ENCODE measurements at regions not wholly inside any gene's neighbourhood (a gene's known extent, or its start where the extent isn't known, plus 50 kb on each side); places are given as distances from the start of the nearest gene placed in this dataset.

DNA sequence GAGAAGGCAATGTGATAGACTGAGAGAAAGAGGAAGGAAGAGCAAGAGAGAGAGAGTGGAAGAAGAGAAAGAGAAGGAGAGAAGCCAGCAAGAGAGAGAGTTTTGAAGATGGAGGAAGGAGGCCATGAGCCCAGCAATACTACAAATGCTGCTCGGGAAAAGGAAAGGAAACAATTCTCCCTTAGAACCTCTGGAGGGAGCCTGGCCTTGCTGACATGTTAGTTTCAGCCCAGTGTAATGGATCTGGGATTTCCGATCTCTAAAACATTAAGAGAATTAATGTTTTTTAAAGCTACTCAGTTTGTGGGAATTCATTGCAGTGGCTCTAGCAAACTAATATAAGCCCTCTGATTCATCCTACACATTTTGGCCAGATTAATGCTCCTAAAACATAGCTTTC is 206.8 kb upstream of the MTPN start:
- TF ChIP-seq POLR2AphosphoS5 (IDR thresholded peaks at IDR 0.05) (no peak), POLR2A (IDR thresholded peaks at IDR 0.05) (no peak)
- TF ChIP-seq, protein P1, sequence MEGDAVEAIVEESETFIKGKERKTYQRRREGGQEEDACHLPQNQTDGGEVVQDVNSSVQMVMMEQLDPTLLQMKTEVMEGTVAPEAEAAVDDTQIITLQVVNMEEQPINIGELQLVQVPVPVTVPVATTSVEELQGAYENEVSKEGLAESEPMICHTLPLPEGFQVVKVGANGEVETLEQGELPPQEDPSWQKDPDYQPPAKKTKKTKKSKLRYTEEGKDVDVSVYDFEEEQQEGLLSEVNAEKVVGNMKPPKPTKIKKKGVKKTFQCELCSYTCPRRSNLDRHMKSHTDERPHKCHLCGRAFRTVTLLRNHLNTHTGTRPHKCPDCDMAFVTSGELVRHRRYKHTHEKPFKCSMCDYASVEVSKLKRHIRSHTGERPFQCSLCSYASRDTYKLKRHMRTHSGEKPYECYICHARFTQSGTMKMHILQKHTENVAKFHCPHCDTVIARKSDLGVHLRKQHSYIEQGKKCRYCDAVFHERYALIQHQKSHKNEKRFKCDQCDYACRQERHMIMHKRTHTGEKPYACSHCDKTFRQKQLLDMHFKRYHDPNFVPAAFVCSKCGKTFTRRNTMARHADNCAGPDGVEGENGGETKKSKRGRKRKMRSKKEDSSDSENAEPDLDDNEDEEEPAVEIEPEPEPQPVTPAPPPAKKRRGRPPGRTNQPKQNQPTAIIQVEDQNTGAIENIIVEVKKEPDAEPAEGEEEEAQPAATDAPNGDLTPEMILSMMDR (IDR thresholded peaks at IDR 0.05 in 8 of 11, conservative IDR thresholded peaks at IDR 0.05 in 3 of 11), result no peak
- WGBS, 5 donors, result 63 to 71% (median 65%) methylated on average over 2 of the region's 2 CpGs
- intact Hi-C loops (cut with DNase I; ENCODE audit: low total_unique reads), result no loop called here
- no peak overlapping the region for H3K4me3 ChIP-seq
- no peak for DNase-seq
- no peaks in the 10 kb centered on the region for H3K27me3 ChIP-seq (replicated peaks in 1 of 7)
- no peaks in the 10 kb centered on the region for H3K36me3 ChIP-seq
- H3K4me1 ChIP-seq, result no peaks in the 10 kb centered on the region
- H3K9me3 ChIP-seq, result no peaks in the 10 kb centered on the region
- H3K27ac ChIP-seq, result no peak overlapping the region

DNA sequence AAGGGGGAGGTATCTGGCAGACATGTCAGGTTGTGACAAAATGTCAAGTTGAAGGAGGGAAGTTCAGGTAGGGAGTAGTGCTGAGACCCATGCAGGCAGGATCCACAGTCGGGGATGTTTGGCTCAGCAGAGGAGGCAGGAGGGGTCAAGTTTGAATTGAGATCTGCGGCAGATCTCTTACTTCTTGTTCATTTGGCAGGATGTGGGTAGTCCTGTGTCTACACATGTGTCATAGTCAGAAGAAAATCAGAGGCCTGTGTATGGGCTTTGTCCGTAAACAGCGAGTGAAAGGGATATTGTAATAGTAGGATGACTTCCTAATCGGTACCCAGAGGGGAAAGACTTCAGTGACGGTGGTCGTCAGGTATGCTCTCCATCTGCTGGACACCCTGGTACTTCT is 203.8 kb upstream of the MTPN start:
- no peak for DNase-seq
- Histone ChIP-seq H3K4me1 (no peaks in the 10 kb centered on the region), H3K27me3 (replicated peaks in 1 of 7) (no peaks in the 10 kb centered on the region), H3K36me3 (no peaks in the 10 kb centered on the region), H3K9me3 (no peaks in the 10 kb centered on the region), H3K27ac (no peak overlapping the region), H3K4me3 (no peak overlapping the region)
- intact Hi-C loops (cut with DNase I; ENCODE audit: low total_unique reads), result no loop called here
- TF ChIP-seq POLR2A (IDR thresholded peaks at IDR 0.05) (no peak), POLR2AphosphoS5 (IDR thresholded peaks at IDR 0.05) (no peak)
- TF ChIP-seq, protein P1 (IDR thresholded peaks at IDR 0.05 in 8 of 11, conservative IDR thresholded peaks at IDR 0.05 in 3 of 11), result no peak
- WGBS, 5 donors, result 68 to 80% (median 73%) methylated on average over 7 of the region's 7 CpGs

DNA sequence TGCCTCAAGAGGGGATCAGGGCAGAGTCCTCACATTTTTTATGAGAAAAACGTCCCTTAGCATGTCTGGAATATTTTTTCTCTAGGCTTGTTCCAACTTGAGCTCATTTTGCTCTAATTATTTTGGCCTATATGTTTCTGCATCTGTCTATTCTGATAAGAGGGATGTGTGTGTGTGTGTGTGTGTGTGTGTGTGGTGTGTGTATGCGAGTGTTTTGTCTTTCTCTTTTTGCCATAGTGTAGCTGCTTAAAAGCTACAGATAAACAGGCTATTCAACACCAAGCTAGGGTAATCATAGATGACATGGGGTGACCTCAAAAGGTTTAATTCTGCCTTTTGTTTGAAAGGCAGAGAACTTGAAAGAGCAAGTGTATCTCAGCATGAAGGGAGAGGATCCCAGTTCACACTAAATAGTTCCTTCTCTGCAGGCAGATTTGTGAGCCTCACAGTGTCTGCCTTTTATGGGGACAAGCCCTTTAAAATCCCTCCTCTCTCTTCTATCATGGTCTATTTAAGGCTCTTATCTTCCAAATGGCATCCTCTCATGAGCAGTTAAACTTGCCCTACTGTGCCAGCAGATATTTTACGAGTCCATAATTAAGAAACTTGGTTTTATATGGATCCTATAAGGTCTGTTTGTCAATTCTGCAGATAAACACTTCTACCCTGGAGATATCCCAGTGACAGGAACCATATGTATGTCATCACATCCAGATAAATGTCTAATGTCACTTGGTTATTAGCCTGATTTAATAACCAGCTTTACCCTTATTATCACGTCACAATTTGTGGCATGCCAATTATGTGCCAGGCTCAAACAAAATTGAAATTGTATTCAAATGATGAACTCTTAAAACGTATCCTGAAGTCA is 202.9 kb upstream of the MTPN start:
- DNase-seq, result no peak
- Histone ChIP-seq H3K4me1 (no peaks in the 10 kb centered on the region), H3K27me3 (replicated peaks in 1 of 7) (no peaks in the 10 kb centered on the region), H3K36me3 (no peaks in the 10 kb centered on the region), H3K27ac (no peak overlapping the region), H3K9me3 (no peaks in the 10 kb centered on the region), H3K4me3 (no peak overlapping the region)
- TF ChIP-seq, protein P1 (IDR thresholded peaks at IDR 0.05 in 8 of 11, conservative IDR thresholded peaks at IDR 0.05 in 3 of 11), result no peak
- TF ChIP-seq POLR2AphosphoS5 (IDR thresholded peaks at IDR 0.05) (no peak), POLR2A (IDR thresholded peaks at IDR 0.05) (no peak)
- WGBS, 5 donors, result 53 to 67% (median 57%) methylated on average over 5 of the region's 5 CpGs
- intact Hi-C loops (cut with DNase I; ENCODE audit: low total_unique reads), result no loop called here

DNA sequence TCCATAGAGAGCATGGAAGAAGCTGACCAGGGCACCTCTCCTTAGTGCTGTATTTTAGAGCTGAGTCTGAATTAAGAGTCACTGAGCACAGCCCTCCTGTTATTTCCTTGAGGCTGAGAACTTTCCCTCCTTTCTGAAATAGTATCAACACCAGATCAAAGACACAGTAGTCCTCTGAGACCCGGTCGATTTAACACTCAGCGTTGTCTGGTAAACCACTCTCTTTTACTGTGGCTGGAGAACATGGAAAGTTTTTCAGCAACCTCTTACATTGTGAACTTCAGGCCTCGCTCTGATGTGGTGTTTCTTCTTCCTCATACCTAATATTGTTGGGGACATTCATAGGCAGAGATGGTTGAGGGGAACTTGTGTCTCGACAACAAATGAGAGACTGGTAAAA is 202.0 kb upstream of the MTPN start:
- no peaks in the 10 kb centered on the region for H3K4me1 ChIP-seq
- no peak overlapping the region for H3K27ac ChIP-seq
- TF ChIP-seq POLR2A (IDR thresholded peaks at IDR 0.05) (no peak), POLR2AphosphoS5 (IDR thresholded peaks at IDR 0.05) (no peak)
- TF ChIP-seq, protein P1 (IDR thresholded peaks at IDR 0.05 in 8 of 11, conservative IDR thresholded peaks at IDR 0.05 in 3 of 11), result no peak
- no peaks in the 10 kb centered on the region for H3K9me3 ChIP-seq
- H3K36me3 ChIP-seq, result no peaks in the 10 kb centered on the region
- H3K4me3 ChIP-seq, result no peak overlapping the region
- no peaks in the 10 kb centered on the region for H3K27me3 ChIP-seq (replicated peaks in 1 of 7)
- intact Hi-C loops (cut with DNase I; ENCODE audit: low total_unique reads), result no loop called here
- 44 to 68% (median 57%) methylated on average over 5 of the region's 5 CpGs for WGBS, 5 donors
- DNase-seq, result no peak
